Left renal cortex interstitium (tissue), 4 donors: ENCODE measurements at regions not wholly inside any gene's neighbourhood (a gene's known extent, or its start where the extent isn't known, plus 50 kb on each side); places are given as distances from the start of the nearest gene placed in this dataset.

Experiments used
- DNase-seq, 4 donors: peaks; one replicate each; pipeline ENCODE4 v3.0.0-alpha.2; 2013; ENCODE audit warnings: low read depth in 4 of 4, low spot score in 2 of 4, missing footprints in 1 of 4

GRCh38 chr4:96874657-96875056 is 1034.8 kb downstream of the PDHA2 start:
- DNase-seq = no peak

GRCh38 chr4:96879527-96879926 is 1039.6 kb downstream of the PDHA2 start:
- no peak for DNase-seq

- no peak for DNase-seq
These were observed 1048.0 kb downstream of the PDHA2 start for GRCh38 chr4:96887857-96888256.

GRCh38 chr4:96894621-96895020 is 1054.7 kb downstream of the PDHA2 start:
- no peak for DNase-seq

- DNase-seq = no peak
These were observed 1055.9 kb downstream of the PDHA2 start for GRCh38 chr4:96895826-96896225.

GRCh38 chr4:96912716-96913115 is 1072.8 kb downstream of the PDHA2 start:
- no peak for DNase-seq

- DNase-seq = no peak
These were observed 1073.7 kb downstream of the PDHA2 start for GRCh38 chr4:96913441-96914080.

GRCh38 chr4:96916711-96917110 is 1076.8 kb downstream of the PDHA2 start:
- no peak for DNase-seq

GRCh38 chr4:96936886-96937285 is 1097.0 kb downstream of the PDHA2 start:
- no peak for DNase-seq

- DNase-seq = no peak
These were observed 1106.7 kb downstream of the PDHA2 start for GRCh38 chr4:96946552-96946951.

- DNase-seq = no peak
These were observed 1112.7 kb downstream of the PDHA2 start for GRCh38 chr4:96952610-96953009.

GRCh38 chr4:96955226-96955625 is 1115.3 kb downstream of the PDHA2 start:
- DNase-seq = no peak

- no peak for DNase-seq
These were observed 1115.8 kb downstream of the PDHA2 start for GRCh38 chr4:96955691-96956090.

- no peak for DNase-seq
These were observed 1129.6 kb downstream of the PDHA2 start for GRCh38 chr4:96969455-96969854.

- DNase-seq = no peak
These were observed 1133.0 kb downstream of the PDHA2 start for GRCh38 chr4:96972920-96973319.

- DNase-seq = no peak
These were observed 1134.4 kb downstream of the PDHA2 start for GRCh38 chr4:96974295-96974694.

- no peak for DNase-seq
These were observed 1143.9 kb downstream of the PDHA2 start for GRCh38 chr4:96983830-96984229.

- DNase-seq = no peak
These were observed 1146.9 kb downstream of the PDHA2 start for GRCh38 chr4:96986816-96987215.

- no peak for DNase-seq
These were observed 1151.2 kb downstream of the PDHA2 start for GRCh38 chr4:96991083-96991482.

- no peak for DNase-seq
These were observed 1150.8 kb downstream of the STPG2 start for GRCh38 chr4:96992443-96992842.

GRCh38 chr4:96993560-96993959 is 1149.7 kb downstream of the STPG2 start:
- DNase-seq = no peak

- no peak for DNase-seq
These were observed 1139.6 kb downstream of the STPG2 start for GRCh38 chr4:97003715-97004114.

- DNase-seq = no peak
These were observed 1130.0 kb downstream of the STPG2 start for GRCh38 chr4:97013309-97013708.
